MM.1S (cell line): ENCODE measurements at regions not wholly inside any gene's neighbourhood (a gene's known extent, or its start where the extent isn't known, plus 50 kb on each side); places are given as distances from the start of the nearest gene placed in this dataset.

Experiments used
- DNase-seq: peaks from one replicate; pipeline ENCODE4 v3.0.0-alpha.2; 2015
- H2AFZ ChIP-seq: fragments of 300-600 bp; sonication (generic); 2 replicates; pipeline ENCODE4 v1.6.0; 2016; ENCODE audit warnings: antibody characterized with exemption, low read length
- H3F3A ChIP-seq: fragments of 300-600 bp; sonication (generic); 2 replicates; pipeline ENCODE4 v1.6.1; 2016; ENCODE audit warnings: mild to moderate bottlenecking, antibody characterized with exemption, low read length, moderate library complexity, mixed read lengths; ENCODE audit not compliant: insufficient read depth
- H3K27ac ChIP-seq: fragments of 300-600 bp; sonication (generic); 2 replicates; pipeline ENCODE4 v1.5.1; 2016; ENCODE audit warnings: mild to moderate bottlenecking, low read length
- H3K27me3 ChIP-seq: fragments of 300-600 bp; sonication (generic); replicated peaks from 2 replicates; pipeline ENCODE4 v1.6.0; 2016; ENCODE audit warnings: low read length; ENCODE audit not compliant: insufficient read depth
- H3K36me3 ChIP-seq: fragments of 300-600 bp; sonication (generic); replicated peaks from 2 replicates; pipeline ENCODE4 v1.6.1; 2016; ENCODE audit warnings: mild to moderate bottlenecking, low read length, mixed read lengths; ENCODE audit not compliant: insufficient read depth
- H3K4me1 ChIP-seq: fragments of 300-600 bp; sonication (generic); 2 replicates; pipeline ENCODE4 v1.6.1; 2016; ENCODE audit warnings: low read length, mixed read lengths
- H3K4me2 ChIP-seq: fragments of 300-600 bp; sonication (generic); 2 replicates; pipeline ENCODE4 v1.6.0; 2016; ENCODE audit warnings: low read depth, low read length
- H3K4me3 ChIP-seq: fragments of 300-600 bp; sonication (generic); 2 replicates; pipeline ENCODE4 v1.5.1; 2016; ENCODE audit warnings: low read length, mixed read lengths
- H3K79me2 ChIP-seq: fragments of 300-600 bp; sonication (generic); 2 replicates; pipeline ENCODE4 v1.6.1; 2016; ENCODE audit warnings: mixed run types, low read length, mixed read lengths
- H3K9ac ChIP-seq: fragments of 300-600 bp; sonication (generic); 2 replicates; pipeline ENCODE4 v1.6.1; 2016; ENCODE audit warnings: low read length, mixed read lengths
- H3K9me2 ChIP-seq: fragments of 300-600 bp; sonication (generic); replicated peaks from 2 replicates; pipeline ENCODE4 v1.6.1; 2016; ENCODE audit warnings: mild to moderate bottlenecking, low read length, mixed read lengths; ENCODE audit not compliant: insufficient read depth
- H3K9me3 ChIP-seq: fragments of 300-600 bp; sonication (generic); replicated peaks from 2 replicates; pipeline ENCODE4 v1.6.1; 2016; ENCODE audit warnings: mild to moderate bottlenecking, low read length, mixed read lengths; ENCODE audit not compliant: insufficient read depth
- H4K20me1 ChIP-seq: fragments of 300-600 bp; sonication (generic); 2 replicates; pipeline ENCODE4 v1.6.1; 2016; ENCODE audit warnings: mild to moderate bottlenecking, low read length, moderate library complexity, mixed read lengths; ENCODE audit not compliant: insufficient read depth
- CTCF ChIP-seq: fragments of 300-600 bp; sonication (generic); IDR thresholded peaks from 2 replicates; pipeline ENCODE4 v1.5.1; 2016; ENCODE audit warnings: antibody characterized with exemption, low read length, mixed read lengths
- EZH2 ChIP-seq: fragments of 300-600 bp; sonication (generic); optimal IDR thresholded peaks from 2 replicates; pipeline ENCODE3; 2017; ENCODE audit warnings: low read depth, mild to moderate bottlenecking, antibody characterized with exemption, low read length, mixed read lengths
- EZH2phosphoT487 ChIP-seq: fragments of 300-600 bp; sonication (generic); IDR thresholded peaks from 2 replicates; pipeline ENCODE4 v1.6.1; 2018; ENCODE audit warnings: antibody characterized with exemption, low read length

GRCh38 chr4:148984951-148985350, 542.7 kb upstream of the NR3C2 start:
- Histone ChIP-seq H3K9ac (no peak overlapping the region), H3K9me3 (no peaks in the 10 kb centered on the region), H3F3A (no peaks in the 10 kb centered on the region), H3K4me1 (no peaks in the 10 kb centered on the region), H2AFZ (no peak overlapping the region), H3K4me2 (no peak overlapping the region), H3K27ac (no peak overlapping the region), H3K9me2 (no peaks in the 10 kb centered on the region), H3K4me3 (no peak overlapping the region), H4K20me1 (no peaks in the 10 kb centered on the region), H3K27me3 (no peaks in the 10 kb centered on the region), H3K79me2 (no peaks in the 10 kb centered on the region), H3K36me3 (no peaks in the 10 kb centered on the region)
- TF ChIP-seq CTCF (no peak), EZH2phosphoT487 (no peak), EZH2 (no peak)
- no peak for DNase-seq

GRCh38 chr4:148982200-148982599, 540.0 kb upstream of the NR3C2 start:
- Histone ChIP-seq H3K27me3 (no peaks in the 10 kb centered on the region), H3K9me2 (no peaks in the 10 kb centered on the region), H2AFZ (no peak overlapping the region), H3K4me1 (no peaks in the 10 kb centered on the region), H3K9me3 (no peaks in the 10 kb centered on the region), H3K4me3 (no peak overlapping the region), H3K9ac (no peak overlapping the region), H3K4me2 (no peak overlapping the region), H4K20me1 (no peaks in the 10 kb centered on the region), H3K36me3 (no peaks in the 10 kb centered on the region), H3F3A (no peaks in the 10 kb centered on the region), H3K27ac (no peak overlapping the region), H3K79me2 (no peaks in the 10 kb centered on the region)
- DNase-seq, result no peak
- no peak for TF ChIP-seq EZH2phosphoT487
- no peak for TF ChIP-seq CTCF
- TF ChIP-seq EZH2, result no peak

DNA sequence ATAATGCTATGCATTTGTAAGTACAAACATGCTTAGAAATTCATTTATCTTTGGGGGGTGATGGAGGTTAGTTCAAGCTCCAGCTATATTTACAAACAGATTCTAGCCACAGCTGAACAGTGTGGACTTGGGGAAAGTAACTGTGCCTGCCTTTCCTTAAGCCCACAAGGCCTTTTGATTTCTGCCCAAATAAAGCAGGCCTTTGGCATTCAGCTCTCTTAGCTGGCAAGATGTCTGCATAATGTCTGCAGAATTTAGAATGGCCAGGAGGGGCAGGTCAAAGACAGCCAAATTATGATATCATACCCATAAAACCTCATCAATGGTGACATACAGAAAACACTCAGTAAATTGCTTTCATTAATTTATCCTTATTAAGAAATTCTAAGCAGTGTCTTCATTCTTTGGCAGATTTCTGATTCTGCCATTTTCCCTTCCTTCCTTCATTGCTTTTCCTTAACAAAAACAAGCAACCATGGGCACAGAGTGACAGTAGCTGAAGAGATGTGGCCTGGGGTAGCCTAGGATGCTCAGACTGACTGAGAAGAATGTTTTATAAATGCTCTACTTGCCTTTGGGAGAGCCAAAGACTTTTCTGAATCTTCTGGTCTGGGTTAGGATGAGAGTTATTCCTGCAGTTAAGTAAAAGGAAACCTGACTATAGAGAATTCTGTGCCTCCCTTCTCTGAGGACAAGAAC, 538.7 kb upstream of the NR3C2 start:
- Histone ChIP-seq H4K20me1 (no peaks in the 10 kb centered on the region), H2AFZ (no peak overlapping the region), H3K79me2 (no peaks in the 10 kb centered on the region), H3K4me3 (no peak overlapping the region), H3K36me3 (no peaks in the 10 kb centered on the region), H3K27me3 (no peaks in the 10 kb centered on the region), H3K4me1 (no peaks in the 10 kb centered on the region), H3K9me3 (no peaks in the 10 kb centered on the region), H3K9ac (no peak overlapping the region), H3K9me2 (no peaks in the 10 kb centered on the region), H3F3A (no peaks in the 10 kb centered on the region), H3K4me2 (no peak overlapping the region), H3K27ac (no peak overlapping the region)
- no peak for DNase-seq
- no peak for TF ChIP-seq EZH2
- no peak for TF ChIP-seq EZH2phosphoT487
- no peak for TF ChIP-seq CTCF
